ENCODE measurements at regions not wholly inside any gene's neighbourhood (a gene's known extent, or its start where the extent isn't known, plus 50 kb on each side); places are given as distances from the start of the nearest gene placed in this dataset.

DNA sequence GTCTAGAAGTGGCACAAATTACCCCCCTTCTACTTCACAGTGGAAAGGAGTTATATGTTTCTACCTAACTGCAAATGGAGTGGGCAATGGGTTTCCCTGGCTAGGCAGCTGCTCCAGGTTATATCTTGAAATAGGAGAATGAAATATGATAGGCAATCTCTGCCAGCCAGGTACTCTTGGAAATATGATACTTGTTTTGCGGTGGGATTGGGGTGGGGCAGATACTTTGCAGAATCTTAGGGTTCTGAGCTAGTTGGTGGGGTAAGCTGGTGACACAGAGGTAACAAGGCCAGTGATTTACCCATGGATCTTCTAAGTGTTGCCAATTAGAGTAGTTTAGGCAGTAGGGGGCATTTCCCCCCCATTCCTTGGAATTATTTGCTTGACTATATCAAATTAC, 140.1 kb downstream of the ATP23 start:
- H3K27me3 Mint-ChIP-seq = peaks cover 14% of the 10 kb centered on the region
- H3K4me1 Mint-ChIP-seq (ENCODE audit: low read depth) = no peaks in the 10 kb centered on the region
- no peak overlapping the region for H3K4me3 Mint-ChIP-seq
- intact Hi-C loops (cut with micrococcal nuclease) = no loop called here
- POLR2A ChIA-PET = no interaction called here
- no peak overlapping the region for H3K27ac Mint-ChIP-seq
- DNase-seq = no peak
- H3K9me3 Mint-ChIP-seq = no peaks in the 10 kb centered on the region
- H3K36me3 Mint-ChIP-seq = no peaks in the 10 kb centered on the region
- CTCF ChIA-PET = no interaction called here

DNA sequence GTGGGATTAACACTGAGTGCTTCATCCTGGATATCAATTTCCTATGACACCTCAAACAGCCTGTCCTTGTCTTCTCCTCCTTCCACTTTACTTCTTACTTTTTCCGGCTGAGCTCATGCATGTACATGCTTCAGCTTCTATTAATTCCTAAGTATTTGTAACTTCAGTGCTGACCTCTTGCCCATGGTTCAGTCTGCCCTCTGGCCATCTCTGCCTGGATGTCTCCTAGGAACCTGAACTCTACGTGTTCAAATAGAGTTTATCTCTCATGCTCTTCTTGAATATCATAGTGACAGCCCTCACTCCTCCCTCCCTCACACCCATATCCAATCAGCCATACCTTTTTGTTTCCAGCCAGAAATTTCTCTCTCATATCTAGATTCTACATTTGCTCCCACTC, 141.6 kb downstream of the ATP23 start:
- Mint-ChIP-seq H3K36me3 (no peaks in the 10 kb centered on the region), H3K27ac (no peak overlapping the region), H3K27me3 (peaks cover 16% of the 10 kb centered on the region), H3K9me3 (no peaks in the 10 kb centered on the region), H3K4me3 (no peak overlapping the region), H3K4me1 (ENCODE audit: low read depth) (no peaks in the 10 kb centered on the region)
- intact Hi-C loops (cut with micrococcal nuclease) = no loop called here
- no peak for DNase-seq
- CTCF ChIA-PET = no interaction called here
- POLR2A ChIA-PET = no interaction called here

DNA sequence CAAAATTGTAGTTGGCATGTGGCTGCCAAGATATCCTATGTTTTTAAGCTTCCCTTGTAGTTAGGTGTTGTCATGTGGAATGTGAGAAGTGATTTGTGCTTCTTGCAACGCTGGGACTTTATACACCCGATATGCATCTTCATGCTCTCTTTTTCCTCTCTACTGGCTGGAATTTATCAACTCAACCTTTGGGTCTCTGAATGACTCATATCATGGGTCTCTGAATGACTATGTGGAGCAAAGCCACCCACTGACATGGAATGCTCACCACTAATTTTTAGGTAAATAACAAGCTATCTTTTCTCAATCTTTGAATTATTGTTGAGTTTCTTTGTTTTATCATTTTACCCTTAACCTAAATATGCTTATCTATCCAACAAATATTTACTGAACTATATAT, 144.6 kb downstream of the ATP23 start:
- POLR2A ChIA-PET = no interaction called here
- intact Hi-C loops (cut with micrococcal nuclease) = no loop called here

DNA sequence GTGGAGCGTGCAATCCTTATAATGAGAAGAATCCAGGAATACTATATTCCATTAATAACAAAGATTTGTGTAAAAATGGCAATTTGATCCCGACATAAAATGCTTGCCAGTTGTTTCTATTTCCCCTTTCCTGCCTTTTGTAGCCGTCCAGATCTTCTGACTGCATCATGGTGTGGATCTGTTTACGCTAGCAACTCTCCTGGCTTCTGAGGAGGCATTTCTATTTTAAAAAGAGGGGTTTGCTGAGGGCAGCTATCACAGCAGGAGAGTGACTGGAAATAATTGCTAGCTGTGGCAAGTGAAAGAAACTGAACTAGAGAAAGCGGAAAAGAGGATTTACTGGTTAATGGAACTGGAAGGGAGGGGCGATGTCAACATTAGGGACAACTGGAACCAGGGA, 145.6 kb downstream of the ATP23 start:
- ChIA-PET CTCF (no interaction called here), POLR2A (no interaction called here)
- Mint-ChIP-seq H3K9me3 (no peaks in the 10 kb centered on the region), H3K27me3 (peaks cover 9% of the 10 kb centered on the region), H3K4me1 (ENCODE audit: low read depth) (no peaks in the 10 kb centered on the region), H3K4me3 (no peak overlapping the region), H3K27ac (no peak overlapping the region), H3K36me3 (no peaks in the 10 kb centered on the region)
- intact Hi-C loops (cut with micrococcal nuclease) = no loop called here
- DNase-seq = no peak

More for the DNA sequence above, 144.6 kb downstream of the ATP23 start:
- Mint-ChIP-seq H3K27me3 (peaks cover 9% of the 10 kb centered on the region), H3K9me3 (no peaks in the 10 kb centered on the region), H3K4me3 (no peak overlapping the region), H3K36me3 (no peaks in the 10 kb centered on the region), H3K27ac (no peak overlapping the region), H3K4me1 (ENCODE audit: low read depth) (no peaks in the 10 kb centered on the region)
- no peak for DNase-seq
- CTCF ChIA-PET = no interaction called here

DNA sequence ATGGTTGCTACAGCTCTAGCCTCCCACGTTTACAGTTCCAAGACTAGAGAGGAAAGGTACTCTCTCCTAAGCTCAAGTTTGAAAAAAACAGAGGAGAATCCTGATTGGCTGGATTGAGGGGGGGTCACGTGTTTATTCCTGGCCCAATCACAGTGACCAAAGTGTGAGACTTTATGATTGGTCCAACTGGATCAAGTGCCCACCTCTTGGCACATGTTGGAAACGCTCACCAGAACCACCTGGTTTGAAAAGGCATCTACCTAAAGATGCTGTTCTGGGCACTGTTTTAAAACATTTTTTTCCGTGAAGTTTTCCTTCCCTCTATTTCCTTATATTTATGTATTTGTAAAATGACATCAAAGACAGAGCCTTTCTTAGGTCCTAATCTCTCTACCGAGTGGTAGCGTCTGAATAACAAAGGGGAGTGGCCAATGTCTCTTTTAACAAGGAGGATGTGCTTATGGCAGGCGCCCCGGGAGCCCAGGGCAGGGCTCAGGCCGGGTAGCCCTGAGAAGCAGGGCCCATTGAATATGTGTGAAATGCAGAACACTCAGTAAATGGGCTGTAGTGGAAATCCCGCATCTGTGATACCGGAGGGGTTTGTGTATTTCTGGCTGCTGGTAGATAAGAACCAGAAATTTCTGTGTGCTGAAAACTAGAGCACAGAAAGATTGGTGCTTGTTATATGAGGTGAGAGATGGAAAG, 146.2 kb downstream of the ATP23 start:
- Mint-ChIP-seq H3K4me3 (no peak overlapping the region), H3K27ac (no peak overlapping the region), H3K4me1 (ENCODE audit: low read depth) (no peaks in the 10 kb centered on the region), H3K27me3 (peaks cover 9% of the 10 kb centered on the region), H3K9me3 (no peaks in the 10 kb centered on the region), H3K36me3 (no peaks in the 10 kb centered on the region)
- no peak for DNase-seq
- ChIA-PET CTCF (no interaction called here), POLR2A (no interaction called here)
- intact Hi-C loops (cut with micrococcal nuclease) = no loop called here

DNA sequence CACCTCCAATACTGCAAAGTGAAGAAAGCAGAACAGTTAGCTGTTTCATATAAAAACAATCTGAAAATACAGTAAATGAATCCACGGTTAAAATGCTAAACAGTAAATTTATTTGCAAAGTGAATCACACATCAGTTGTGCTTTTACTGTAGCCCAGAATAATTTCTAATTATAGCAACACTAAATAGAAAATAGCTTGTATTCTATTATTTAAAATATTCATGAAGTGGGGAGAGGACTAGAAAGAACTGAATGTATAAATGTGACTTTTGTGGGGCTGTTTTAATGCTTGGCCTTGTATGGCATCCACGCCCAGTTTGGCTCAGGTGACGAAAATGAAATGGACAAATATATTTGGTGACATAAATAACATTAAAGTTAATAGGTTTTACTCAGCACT, 148.2 kb downstream of the ATP23 start:
- Mint-ChIP-seq H3K27me3 (peaks cover 9% of the 10 kb centered on the region), H3K9me3 (no peaks in the 10 kb centered on the region), H3K27ac (no peak overlapping the region), H3K36me3 (no peaks in the 10 kb centered on the region), H3K4me1 (ENCODE audit: low read depth) (no peaks in the 10 kb centered on the region), H3K4me3 (no peak overlapping the region)
- no peak for DNase-seq
- POLR2A ChIA-PET = no interaction called here
- CTCF ChIA-PET = no interaction called here
- intact Hi-C loops (cut with micrococcal nuclease) = no loop called here

DNA sequence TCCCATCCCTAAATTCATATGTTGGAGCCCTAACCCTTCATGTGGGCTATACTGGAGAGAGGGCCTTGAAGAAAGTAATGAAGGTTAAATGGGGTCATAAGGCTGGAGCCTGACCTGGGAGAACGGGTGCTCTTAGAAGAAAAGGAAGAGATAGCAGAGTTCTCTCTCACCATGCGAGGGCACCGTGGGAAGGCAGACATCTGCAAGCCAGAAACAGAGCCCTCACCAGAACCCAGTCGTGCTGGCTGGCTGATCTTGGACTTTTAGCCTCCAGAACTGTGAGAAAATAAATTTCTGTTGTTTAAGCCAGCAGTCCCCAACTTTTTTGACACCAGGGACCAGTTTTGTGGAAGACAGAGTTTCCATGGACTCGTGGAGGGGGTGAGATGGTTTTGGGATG, 149.3 kb downstream of the ATP23 start:
- no peaks in the 10 kb centered on the region for H3K4me1 Mint-ChIP-seq (ENCODE audit: low read depth)
- no peaks in the 10 kb centered on the region for H3K36me3 Mint-ChIP-seq
- peaks cover 7% of the 10 kb centered on the region for H3K27me3 Mint-ChIP-seq
- no peak overlapping the region for H3K27ac Mint-ChIP-seq
- no peak overlapping the region for H3K4me3 Mint-ChIP-seq
- CTCF ChIA-PET = no interaction called here
- POLR2A ChIA-PET = no interaction called here
- DNase-seq = no peak
- H3K9me3 Mint-ChIP-seq = no peaks in the 10 kb centered on the region
- intact Hi-C loops (cut with micrococcal nuclease) = no loop called here

DNA sequence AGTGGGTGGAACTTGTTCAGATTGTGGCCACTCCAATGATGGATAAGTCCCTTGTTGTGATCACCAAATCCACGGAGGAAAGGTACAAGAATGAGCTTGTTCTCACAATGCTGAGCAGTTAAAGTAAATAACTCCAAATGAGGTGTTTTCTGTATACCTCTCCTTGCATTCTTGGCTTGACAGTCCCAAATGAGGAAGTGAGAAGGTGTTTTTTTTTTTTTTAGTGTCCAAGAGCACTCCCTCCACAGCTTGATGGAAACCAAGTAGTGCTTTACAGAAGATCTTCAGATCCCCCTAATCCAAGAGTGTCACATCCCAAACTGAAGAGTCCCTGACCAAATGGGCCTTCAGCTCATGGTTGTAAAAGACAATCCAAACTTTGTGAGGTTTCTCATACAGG, 153.6 kb downstream of the ATP23 start:
- ChIA-PET CTCF (no interaction called here), POLR2A (no interaction called here)
- Mint-ChIP-seq H3K9me3 (no peaks in the 10 kb centered on the region), H3K4me3 (no peak overlapping the region), H3K4me1 (ENCODE audit: low read depth) (no peaks in the 10 kb centered on the region), H3K27me3 (peaks cover 1% of the 10 kb centered on the region), H3K27ac (no peak overlapping the region), H3K36me3 (no peaks in the 10 kb centered on the region)
- DNase-seq = no peak
- intact Hi-C loops (cut with micrococcal nuclease) = no loop called here

DNA sequence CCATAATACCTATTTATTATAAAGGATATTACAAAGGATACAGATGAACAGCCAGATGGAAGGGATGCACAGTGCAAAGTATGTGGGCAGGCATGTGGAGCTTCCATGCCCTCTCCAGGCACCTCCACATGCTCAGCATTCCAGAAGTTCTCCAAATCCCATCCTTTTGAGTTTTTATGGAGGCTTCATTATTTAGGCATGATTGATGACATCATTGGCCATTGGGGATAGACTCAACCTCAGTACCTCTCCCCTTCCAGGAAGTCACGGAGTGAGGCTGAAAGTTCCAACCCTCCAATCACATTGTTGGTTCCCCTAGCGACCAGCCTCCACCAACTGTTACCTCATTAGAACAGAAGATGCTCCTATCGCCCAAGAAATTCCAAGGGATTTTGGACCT, 156.4 kb downstream of the ATP23 start:
- no peaks in the 10 kb centered on the region for H3K9me3 Mint-ChIP-seq
- POLR2A ChIA-PET = no interaction called here
- CTCF ChIA-PET = no interaction called here

DNA sequence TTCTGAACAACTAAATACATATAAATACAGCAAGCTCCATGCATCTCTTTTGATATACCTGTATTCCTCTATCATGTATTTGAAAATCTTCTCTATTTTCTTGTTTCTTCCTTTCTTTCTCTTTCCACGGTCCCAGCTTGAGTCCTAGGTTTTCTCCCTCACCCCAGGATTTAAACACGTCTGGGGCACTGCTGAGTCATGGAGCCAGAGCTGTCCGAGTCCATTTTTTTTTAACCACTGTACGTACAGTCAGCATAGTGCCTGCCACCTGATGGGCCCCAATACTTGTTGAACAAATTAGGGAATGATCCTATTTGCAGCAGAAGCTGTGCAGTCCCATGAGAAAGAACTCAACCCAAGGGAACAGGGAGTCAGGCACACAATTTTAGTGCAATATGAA, 158.1 kb downstream of the ATP23 start:
- H3K27ac Mint-ChIP-seq = no peak overlapping the region
- no peak for DNase-seq
- no peaks in the 10 kb centered on the region for H3K9me3 Mint-ChIP-seq
- H3K36me3 Mint-ChIP-seq = no peaks in the 10 kb centered on the region
- POLR2A ChIA-PET = no interaction called here
- peaks cover 4% of the 10 kb centered on the region for H3K27me3 Mint-ChIP-seq
- no peak overlapping the region for H3K4me3 Mint-ChIP-seq
- intact Hi-C loops (cut with micrococcal nuclease) = no loop called here
- H3K4me1 Mint-ChIP-seq (ENCODE audit: low read depth) = no peaks in the 10 kb centered on the region
- CTCF ChIA-PET = interaction anchor here (0.7 kb wide), 1 partner anchor 68 kb away, joined by 3 read pairs; no protein-coding TSS in a partner anchor

More for the DNA sequence above, 156.4 kb downstream of the ATP23 start:
- H3K4me1 Mint-ChIP-seq (ENCODE audit: low read depth) = no peaks in the 10 kb centered on the region
- H3K36me3 Mint-ChIP-seq = no peaks in the 10 kb centered on the region
- intact Hi-C loops (cut with micrococcal nuclease) = no loop called here
- no peak for DNase-seq
- peaks cover 2% of the 10 kb centered on the region for H3K27me3 Mint-ChIP-seq
- no peak overlapping the region for H3K4me3 Mint-ChIP-seq
- H3K27ac Mint-ChIP-seq = no peak overlapping the region

DNA sequence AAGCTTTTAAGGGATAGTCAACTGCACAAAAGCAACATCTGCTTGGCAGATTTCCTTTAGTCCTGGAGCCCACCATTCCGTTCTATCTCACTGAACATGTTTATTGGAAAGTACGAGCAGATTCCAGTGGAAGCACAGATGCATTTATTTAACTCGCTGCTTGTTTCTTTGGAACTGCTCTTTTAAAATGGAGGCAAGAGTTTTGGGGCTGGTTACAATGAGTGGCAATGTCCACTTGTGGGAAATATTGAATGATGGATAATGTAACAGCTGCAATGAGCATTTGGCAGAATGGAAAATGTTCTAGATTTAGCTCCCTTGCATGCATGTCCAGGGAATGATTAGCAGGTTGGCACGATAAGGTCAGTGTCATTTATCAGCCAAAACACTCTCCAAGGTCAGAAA, 163.0 kb downstream of the ATP23 start:
- intact Hi-C loops (cut with micrococcal nuclease) = no loop called here
- POLR2A ChIA-PET = no interaction called here
- H3K27ac Mint-ChIP-seq = no peak overlapping the region

DNA sequence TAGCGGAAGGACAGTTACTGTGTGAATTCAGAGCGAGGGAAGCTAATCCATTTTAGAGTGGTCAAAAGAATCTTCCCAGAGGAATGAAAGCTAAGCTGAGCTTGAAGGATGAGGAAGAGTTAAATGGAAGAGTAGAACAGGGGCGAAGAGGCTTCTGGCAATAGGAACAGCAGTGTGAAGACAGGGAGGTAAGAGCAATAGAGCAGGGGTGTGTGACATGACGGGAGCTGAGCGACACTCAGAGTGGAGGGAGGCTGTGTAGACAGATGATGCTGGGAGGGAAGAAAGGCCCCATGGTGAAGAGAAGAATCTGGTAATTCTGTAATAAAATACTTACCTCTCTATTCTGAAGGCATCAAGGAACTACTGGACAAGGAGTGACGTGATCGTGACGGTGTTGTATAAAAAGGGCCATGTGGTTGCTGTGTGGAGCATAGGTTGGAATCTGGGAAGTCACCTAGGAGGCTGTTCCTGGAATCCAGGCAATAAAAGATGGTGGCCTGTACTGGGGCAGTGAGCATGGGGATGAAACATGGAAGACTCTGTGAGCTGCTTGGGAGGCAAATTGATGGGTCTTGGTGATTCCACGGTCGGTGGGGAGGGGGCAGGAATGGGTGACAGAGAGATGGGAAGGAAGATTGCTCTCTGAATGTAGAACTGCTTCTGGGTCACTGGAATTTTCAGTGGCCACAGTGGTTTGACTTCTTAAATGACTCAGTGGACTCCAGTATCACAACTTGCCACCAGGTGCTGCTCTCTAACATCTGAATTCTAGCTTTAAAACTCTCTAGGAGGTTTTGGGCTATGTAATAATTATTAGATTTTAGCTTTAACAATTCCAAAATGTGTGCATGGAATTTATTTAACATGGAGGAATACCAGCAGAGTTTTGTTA, 164.1 kb downstream of the ATP23 start:
- intact Hi-C loops (cut with micrococcal nuclease) = no loop called here

More for the DNA sequence above, 163.0 kb downstream of the ATP23 start:
- CTCF ChIA-PET = no interaction called here
- Mint-ChIP-seq H3K4me1 (ENCODE audit: low read depth) (no peaks in the 10 kb centered on the region), H3K9me3 (no peaks in the 10 kb centered on the region), H3K36me3 (no peaks in the 10 kb centered on the region), H3K4me3 (no peak overlapping the region), H3K27me3 (peaks cover 3% of the 10 kb centered on the region)
- no peak for DNase-seq

DNA sequence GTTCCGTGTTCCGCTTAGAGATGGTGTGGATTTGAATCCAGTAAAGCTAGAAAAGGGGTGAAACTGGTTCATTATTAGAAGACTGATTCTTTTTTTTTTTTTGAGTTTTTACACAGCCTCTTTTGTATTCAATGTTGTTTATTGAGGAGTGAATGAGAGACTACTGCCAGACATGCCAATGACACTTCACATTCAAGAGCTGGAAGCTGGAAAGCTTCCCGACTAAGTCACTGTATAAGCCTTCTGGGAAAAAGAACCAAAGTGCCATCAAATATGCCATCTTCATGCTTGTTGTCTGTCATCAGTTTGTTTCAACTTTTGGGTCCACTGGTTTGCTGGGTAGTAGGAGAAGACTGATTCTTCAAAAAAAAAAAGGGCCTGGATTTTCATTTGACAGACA, 164.8 kb downstream of the ATP23 start:
- H3K4me1 Mint-ChIP-seq (ENCODE audit: low read depth) = no peaks in the 10 kb centered on the region
- ChIA-PET POLR2A (no interaction called here), CTCF (no interaction called here)
- H3K4me3 Mint-ChIP-seq = no peak overlapping the region
- H3K9me3 Mint-ChIP-seq = no peaks in the 10 kb centered on the region
- DNase-seq = no peak
- intact Hi-C loops (cut with micrococcal nuclease) = no loop called here
- H3K27me3 Mint-ChIP-seq = peaks cover 3% of the 10 kb centered on the region
- H3K27ac Mint-ChIP-seq = no peak overlapping the region
- no peaks in the 10 kb centered on the region for H3K36me3 Mint-ChIP-seq

More for the DNA sequence above, 164.1 kb downstream of the ATP23 start:
- no peak for DNase-seq
- Mint-ChIP-seq H3K4me3 (no peak overlapping the region), H3K27ac (no peak overlapping the region), H3K4me1 (ENCODE audit: low read depth) (no peaks in the 10 kb centered on the region), H3K36me3 (no peaks in the 10 kb centered on the region), H3K9me3 (no peaks in the 10 kb centered on the region), H3K27me3 (peaks cover 3% of the 10 kb centered on the region)
- ChIA-PET CTCF (no interaction called here), POLR2A (no interaction called here)

All from activated CD4-positive, alpha-beta memory T cell treated with anti-CD3 and anti-CD28 coated beads for 36 hours (primary cell).